IMR-90 (cell line): ENCODE measurements at regions not wholly inside any gene's neighbourhood (a gene's known extent, or its start where the extent isn't known, plus 50 kb on each side); places are given as distances from the start of the nearest gene placed in this dataset.

Experiments
- ATAC-seq: fragments of 200-7000 bp; cut with Tn5 transposase; 2 replicates; pipeline ENCODE4 v1.9.1; 2020; ENCODE audit warnings: low read depth, mild to moderate bottlenecking, moderate library complexity
- BruUV-seq: library from RNA; stranded (reverse); fragments of 400-500 nt; replicated peaks from 2 replicates; lab custom pipeline; 2021; lab: Mats Ljungman, UMichigan
- CTCF ChIA-PET: fragments of 300-600 bp; formaldehyde crosslinking; extraction: SDS; loops from one replicate; lab custom pipeline; 2021; ENCODE audit warnings: antibody characterized with exemption; lab: Yijun Ruan, JAX
- POLR2A ChIA-PET: fragments of 300-600 bp; sonication (Branson Sonifier 250); formaldehyde crosslinking; loops from one replicate; lab custom pipeline; 2022; ENCODE audit warnings: antibody characterized with exemption; ENCODE audit not compliant: unreplicated experiment; lab: Charles Lee
- DNase-seq: peaks from one replicate; pipeline ENCODE4 v3.0.0; 2013
- H2AFZ ChIP-seq: replicated peaks from 2 replicates; pipeline ENCODE3; 2013; ENCODE audit warnings: low read length, mild to moderate bottlenecking; ENCODE audit not compliant: poor library complexity
- H2AK5ac ChIP-seq: 2 replicates; pipeline ENCODE4 v1.6.1; 2013; ENCODE audit warnings: low read depth, low read length, inconsistent platforms
- H2AK9ac ChIP-seq: replicated peaks from 2 replicates; pipeline ENCODE3; 2013; ENCODE audit warnings: mild to moderate bottlenecking, low read depth, low read length, moderate library complexity; ENCODE audit not compliant: poor library complexity
- H2BK120ac ChIP-seq: 2 replicates; pipeline ENCODE4 v1.6.1; 2013; ENCODE audit warnings: low read depth, low read length, inconsistent platforms
- H2BK15ac ChIP-seq: 3 replicates; pipeline ENCODE4 v1.6.1; 2013; ENCODE audit warnings: low read depth, low read length, inconsistent platforms
- H2BK20ac ChIP-seq: 2 replicates; pipeline ENCODE4 v1.6.1; 2013; ENCODE audit warnings: low read depth, mild to moderate bottlenecking, inconsistent platforms, low read length, moderate library complexity
- H2BK5ac ChIP-seq: 2 replicates; pipeline ENCODE4 v1.6.1; 2013; ENCODE audit warnings: mild to moderate bottlenecking, low read depth, low read length, inconsistent platforms; ENCODE audit not compliant: poor library complexity, severe bottlenecking
- H3K14ac ChIP-seq: replicated peaks from 2 replicates; pipeline ENCODE4 v1.6.1; 2013; ENCODE audit warnings: low read depth, low read length, inconsistent platforms
- H3K18ac ChIP-seq: 2 replicates; pipeline ENCODE4 v1.6.1; 2013; ENCODE audit warnings: low read depth, low read length, control low read depth
- H3K23ac ChIP-seq: 2 replicates; pipeline ENCODE4 v1.6.1; 2013; ENCODE audit warnings: low read depth, low read length, inconsistent platforms
- H3K27ac ChIP-seq: 2 replicates; pipeline ENCODE4 v1.5.1; 2013; ENCODE audit warnings: mild to moderate bottlenecking, control low read depth, low read length; ENCODE audit not compliant: insufficient read depth
- H3K27me3 ChIP-seq: 2 replicates; pipeline ENCODE4 v1.6.1; 2013; ENCODE audit warnings: low read length; ENCODE audit not compliant: control insufficient read depth, insufficient read depth
- H3K36me3 ChIP-seq: 2 replicates; pipeline ENCODE4 v1.6.1; 2013; ENCODE audit warnings: low read length, mixed read lengths; ENCODE audit not compliant: control insufficient read depth, insufficient read depth
- H3K4ac ChIP-seq: 2 replicates; pipeline ENCODE4 v1.6.1; 2013; ENCODE audit warnings: low read depth, low read length, inconsistent platforms
- H3K4me1 ChIP-seq: 2 replicates; pipeline ENCODE4 v1.6.1; 2013; ENCODE audit warnings: low read length, mixed read lengths; ENCODE audit not compliant: control insufficient read depth, insufficient read depth
- H3K4me2 ChIP-seq: 2 replicates; pipeline ENCODE4 v1.6.1; 2013; ENCODE audit warnings: low read depth, mild to moderate bottlenecking, control low read depth, low read length, moderate library complexity
- H3K4me3 ChIP-seq: 2 replicates; pipeline ENCODE4 v1.5.1; 2013; ENCODE audit warnings: low read depth, mild to moderate bottlenecking, control low read depth, low read length, moderate library complexity; ENCODE audit not compliant: insufficient read depth
- H3K56ac ChIP-seq: 2 replicates; pipeline ENCODE4 v1.6.1; 2013; ENCODE audit warnings: low read length, inconsistent platforms; ENCODE audit not compliant: insufficient read depth; ENCODE audit errors: extremely low read depth
- H3K79me1 ChIP-seq, 2 experiments: 2 replicates each; pipeline ENCODE4 v1.6.1; 2013; ENCODE audit warnings: low read length in 2 of 2, inconsistent platforms in 1 of 2, low read depth in 1 of 2
- H3K9ac ChIP-seq: 2 replicates; pipeline ENCODE4 v1.6.1; 2013; ENCODE audit warnings: low read depth, low read length, control low read depth
- H3K9me1 ChIP-seq: 2 replicates; pipeline ENCODE4 v1.6.1; 2013; ENCODE audit warnings: low read length, inconsistent platforms; ENCODE audit not compliant: insufficient read depth
- H3K9me3 ChIP-seq: 2 replicates; pipeline ENCODE4 v1.6.1; 2013; ENCODE audit warnings: low read length; ENCODE audit not compliant: control insufficient read depth, insufficient read depth
- H4K20me1 ChIP-seq: 2 replicates; pipeline ENCODE4 v1.6.1; 2013; ENCODE audit warnings: low read length, inconsistent platforms; ENCODE audit not compliant: insufficient read depth
- H4K5ac ChIP-seq: 2 replicates; pipeline ENCODE4 v1.6.1; 2013; ENCODE audit warnings: mild to moderate bottlenecking, low read depth, low read length, control low read depth
- H4K8ac ChIP-seq, 2 experiments: 2 replicates each; pipeline ENCODE4 v1.6.1; 2013; ENCODE audit warnings: low read depth in 2 of 2, low read length in 2 of 2, control low read depth in 1 of 2, inconsistent platforms in 1 of 2
- H4K91ac ChIP-seq: 2 replicates; pipeline ENCODE4 v1.6.1; 2013; ENCODE audit warnings: low read depth, low read length, inconsistent platforms; ENCODE audit not compliant: insufficient read depth
- BHLHE40 ChIP-seq: fragments of 150-350 bp; IDR thresholded peaks from 2 replicates; pipeline ENCODE4 v1.6.1; 2016; ENCODE audit warnings: mild to moderate bottlenecking, low read depth, low read length
- NFE2L2 ChIP-seq: fragments of 150-350 bp; IDR thresholded peaks from 2 replicates; pipeline ENCODE4 v1.6.1; 2016; ENCODE audit warnings: low read depth, mild to moderate bottlenecking, low read length
- RAD21 ChIP-seq: IDR thresholded peaks from 2 replicates; pipeline ENCODE4 v1.6.1; 2012; ENCODE audit warnings: low read length, improper control_type of control experiment
- WGBS, 2 experiments: methylation state at CpG; one replicate each; pipeline versions ENCODE4 v1.1.5 to v1.1.7; 2013; ENCODE audit warnings: missing lambda C conversion rate in 2 of 2; ENCODE audit not compliant: insufficient read length in 1 of 2; ENCODE audit errors: extremely low coverage in 2 of 2; 5-methylcytosine and 5-hydroxymethylcytosine counted together
- dilution Hi-C: fragments of 300-500 bp; cut with HindIII; formaldehyde crosslinking; loops from one replicate; pipeline ENCODE4 v1.14.3; 2018; ENCODE audit warnings: low sequenced_read_pairs; ENCODE audit not compliant: unreplicated experiment
- in situ Hi-C: fragments of 300-500 bp; cut with MboI; formaldehyde crosslinking; loops from 3 replicates; pipeline ENCODE4 v1.14.3; 2019; ENCODE audit warnings: low sequenced_read_pairs, inconsistent platforms, mixed read lengths
- intact Hi-C: fragments of 100-400 bp; cut with micrococcal nuclease; formaldehyde crosslinking; loops from 2 replicates; pipeline ENCODE4 v1.10.0; 2022

DNA sequence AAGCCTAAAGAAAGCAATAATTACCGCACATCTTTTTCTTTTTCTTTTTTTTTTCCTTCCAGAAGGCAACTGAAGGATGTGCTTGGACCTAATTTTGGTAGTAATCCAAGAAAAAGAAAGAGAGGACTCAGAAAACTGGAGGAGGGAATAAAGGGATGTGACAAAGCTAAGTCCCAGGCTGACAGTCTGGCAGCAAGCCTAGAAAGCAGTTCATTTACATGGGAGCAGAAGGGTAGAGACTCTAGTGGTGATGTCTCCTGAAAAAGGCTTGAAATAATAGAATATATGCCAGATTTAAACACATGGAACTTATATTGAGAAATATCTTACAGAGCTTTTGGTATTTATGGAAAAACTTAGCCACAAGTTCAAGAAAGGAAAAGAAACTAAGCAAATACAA lies 101.0 kb upstream of the SHISA6 start:
- ChIA-PET POLR2A (no interaction called here), CTCF (no interaction called here)
- intact Hi-C loops = no loop called here
- Histone ChIP-seq H3K79me1 (no peaks in the 10 kb centered on the region), H2AK9ac (no peak overlapping the region), H3K9me1 (no peaks in the 10 kb centered on the region), H2BK15ac (no peak overlapping the region), H3K27me3 (no peaks in the 10 kb centered on the region), H3K18ac (no peak overlapping the region), H3K36me3 (no peaks in the 10 kb centered on the region), H3K14ac (no peak overlapping the region), H2AFZ (no peak overlapping the region), H3K4me2 (no peak overlapping the region), H2BK20ac (no peak overlapping the region), H3K4me3 (no peak overlapping the region), H4K5ac (no peak overlapping the region), H2BK120ac (no peak overlapping the region), H3K27ac (no peak overlapping the region), H3K56ac (no peak overlapping the region), H2BK5ac (no peak overlapping the region), H3K4ac (no peak overlapping the region), H4K91ac (no peak overlapping the region), H3K23ac (no peak overlapping the region), H3K9ac (no peak overlapping the region), H2AK5ac (no peak overlapping the region), H3K4me1 (no peaks in the 10 kb centered on the region), H4K20me1 (no peaks in the 10 kb centered on the region), H3K9me3 (peaks cover 3% of the 10 kb centered on the region), H4K8ac (no peak overlapping the region)
- TF ChIP-seq BHLHE40 (no peak), RAD21 (no peak), NFE2L2 (no peak)
- in situ Hi-C loops = no loop called here
- ATAC-seq (no peak), DNase-seq (no peak)
- no TSS peak for BruUV-seq
- WGBS, 2 experiments = no CpG with 5 or more reads among the region's 1 CpG
- dilution Hi-C loops = no loop called here
